HG02763 (cell line): ENCODE measurements at regions not wholly inside any gene's neighbourhood (a gene's known extent, or its start where the extent isn't known, plus 50 kb on each side); places are given as distances from the start of the nearest gene placed in this dataset.
"Not testable (repeated sequence)": the region's sequence is repeated elsewhere in the genome, so short reads cannot be mapped to it uniquely, and the experiment has no call there.

ENCODE experiments used
- ATAC-seq: cut with Tn5 transposase; IDR thresholded peaks from one replicate; pipeline ENCODE4 v1.9.1; 2021; ENCODE audit warnings: mild to moderate bottlenecking, moderate library complexity; ENCODE audit not compliant: unreplicated experiment

DNA sequence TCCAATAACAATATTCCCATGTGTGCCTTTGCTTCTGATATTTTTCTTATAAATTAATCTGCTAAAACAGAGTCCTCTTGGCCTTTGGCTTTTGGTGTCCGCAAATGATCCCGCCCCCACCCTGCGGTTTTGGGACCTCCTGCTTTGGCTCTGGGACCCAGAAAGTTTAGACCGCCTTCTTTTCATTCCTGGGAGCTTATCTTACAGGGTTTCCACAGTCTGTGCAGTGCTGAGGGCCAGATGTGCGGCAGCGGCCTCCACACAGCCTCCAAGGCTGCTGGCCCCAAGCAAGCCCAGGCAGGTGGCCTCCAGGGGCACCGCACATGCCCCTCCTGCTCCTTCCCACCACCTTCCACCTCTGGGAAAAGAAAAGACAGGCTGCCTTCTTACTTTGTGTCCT, 191.5 kb downstream of the ERCC6L2 start:
- ATAC-seq = no peak

DNA sequence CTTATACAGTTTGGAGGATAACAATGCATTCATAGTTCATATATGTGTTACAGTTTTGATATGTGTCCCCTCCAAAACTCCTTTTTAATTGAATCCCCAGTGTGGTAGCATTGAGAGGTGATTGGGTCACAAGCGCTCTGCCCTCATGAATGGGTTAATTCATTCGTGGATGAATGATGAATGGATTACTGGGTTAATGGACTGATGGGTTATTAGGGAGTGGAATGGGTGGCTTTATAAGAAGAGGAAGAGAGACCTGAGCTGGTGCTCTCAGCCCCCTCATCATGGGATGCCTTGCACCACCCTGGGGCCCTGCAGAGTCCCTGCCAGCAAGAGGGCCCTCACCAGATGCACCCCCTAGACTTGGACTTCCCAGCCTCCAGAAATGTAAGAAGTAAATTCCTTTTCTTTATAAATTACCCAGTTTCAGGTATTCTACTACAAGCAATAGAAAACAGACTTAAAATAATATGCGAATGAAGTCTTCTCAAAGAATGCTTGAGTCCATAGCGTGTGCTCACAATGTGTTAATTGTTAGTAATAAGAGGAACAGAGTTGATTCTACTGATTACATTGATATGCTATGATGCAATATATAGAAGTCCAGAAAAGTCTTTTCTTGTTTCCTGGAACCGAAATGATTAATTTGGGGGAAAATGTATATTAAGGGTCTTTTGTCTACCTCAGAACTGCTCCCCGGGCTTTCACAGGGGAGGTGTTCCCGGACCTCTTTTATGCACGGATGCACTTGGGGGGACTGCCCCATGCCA, 190.2 kb downstream of the ERCC6L2 start:
- ATAC-seq = no peak

DNA sequence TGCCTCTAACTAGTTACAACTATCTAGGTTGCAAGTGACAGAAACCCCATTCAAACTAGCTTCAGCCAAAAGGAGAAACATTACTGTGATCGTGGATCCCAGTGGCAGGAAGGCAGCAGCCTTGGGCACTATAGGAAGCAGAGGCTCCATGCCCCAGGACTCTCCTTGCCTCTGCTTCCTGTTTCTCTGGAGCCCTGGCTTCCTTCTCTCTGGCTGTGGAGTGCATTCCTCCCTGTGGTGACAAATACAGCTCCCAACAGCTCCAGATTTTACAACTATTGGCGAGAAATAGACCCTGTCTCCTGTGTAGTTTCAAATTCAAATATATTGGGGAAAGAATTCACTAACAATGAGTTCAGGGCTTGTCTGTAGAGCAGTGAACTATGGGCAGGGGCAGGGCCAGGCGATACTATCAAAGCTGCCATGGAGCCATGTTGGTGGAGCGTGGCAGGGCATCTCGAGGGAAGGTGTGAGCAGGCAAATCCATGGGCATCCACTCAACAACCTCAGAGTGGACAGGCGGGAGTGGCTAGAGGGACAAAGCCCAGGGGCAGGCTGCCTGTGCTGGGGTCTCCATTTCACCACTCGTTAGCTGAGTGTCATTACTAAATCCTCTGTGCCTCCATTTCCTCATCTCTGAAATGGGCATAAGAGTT, 189.5 kb downstream of the ERCC6L2 start:
- ATAC-seq = no peak

DNA sequence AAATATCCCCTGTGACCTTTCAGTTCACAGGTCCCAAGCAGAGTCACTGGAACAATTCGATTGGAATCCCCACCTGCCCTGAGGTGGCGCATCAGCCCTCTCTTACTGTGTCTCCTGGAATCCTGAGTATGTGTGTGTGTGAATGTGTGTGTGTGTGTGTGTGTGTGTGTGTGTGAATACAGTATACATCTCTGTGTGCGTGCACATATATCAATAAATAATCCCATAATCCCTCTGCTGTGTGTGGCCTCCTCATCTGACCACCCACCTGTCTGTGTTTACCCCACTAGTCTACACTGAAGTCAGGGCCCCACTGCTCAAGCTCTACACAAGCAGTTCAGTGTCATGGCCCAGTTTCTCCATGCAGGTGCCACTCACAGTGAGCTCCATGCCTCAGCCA, 187.4 kb downstream of the ERCC6L2 start:
- ATAC-seq = no peak

DNA sequence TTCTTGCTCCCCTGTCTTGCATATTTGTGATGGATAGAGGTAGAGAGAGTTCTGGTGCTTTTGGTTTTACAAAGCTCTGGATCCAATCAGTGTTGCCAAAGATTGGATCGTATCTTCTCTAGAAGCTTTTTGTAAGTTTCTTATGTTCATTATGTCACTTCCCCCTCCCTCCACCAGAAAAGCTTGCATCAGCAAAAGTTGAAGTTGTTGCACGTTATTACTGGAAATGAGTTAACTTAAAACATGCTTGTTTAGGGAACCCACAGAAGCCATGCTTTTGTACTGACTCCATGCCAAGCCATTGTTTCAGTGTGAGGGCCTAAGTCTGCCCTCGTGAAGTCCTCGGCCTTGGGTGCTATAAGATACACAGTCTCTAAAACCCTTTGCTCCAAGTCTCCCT, 186.5 kb downstream of the ERCC6L2 start:
- no peak for ATAC-seq

DNA sequence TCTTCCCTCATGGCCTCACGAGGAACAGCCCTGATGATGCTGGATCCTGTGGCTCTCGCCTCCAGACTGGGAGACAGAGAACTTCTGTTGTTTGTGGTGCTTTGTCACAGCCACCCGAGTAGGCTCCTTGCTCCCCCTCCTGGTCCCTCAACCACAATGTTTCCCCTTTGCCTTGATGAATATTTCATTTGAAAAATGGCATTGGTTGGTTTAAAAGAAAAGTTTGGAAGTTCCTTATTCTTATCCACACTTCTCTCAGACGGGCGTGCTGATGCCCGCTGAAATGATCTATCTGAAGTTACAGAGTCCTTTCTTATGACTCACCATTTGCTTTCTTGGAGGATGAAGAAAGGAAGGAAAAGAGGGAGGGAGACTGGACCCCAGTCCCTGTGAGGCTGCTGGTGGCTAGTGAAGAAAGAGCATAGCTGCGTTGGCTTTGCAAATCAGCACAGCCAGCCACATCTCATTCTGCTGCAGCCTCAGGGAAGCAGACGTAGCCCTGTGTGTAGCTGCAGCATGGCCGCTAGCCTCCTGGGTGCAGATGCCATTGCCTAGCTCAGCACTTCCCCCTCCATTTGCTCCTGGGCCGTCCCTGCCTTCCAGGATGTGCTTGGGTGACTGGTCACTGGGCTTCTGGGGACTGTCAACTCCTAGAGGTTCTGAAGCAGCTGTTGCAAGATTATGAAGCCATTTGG, 185.9 kb downstream of the ERCC6L2 start:
- ATAC-seq = no peak

DNA sequence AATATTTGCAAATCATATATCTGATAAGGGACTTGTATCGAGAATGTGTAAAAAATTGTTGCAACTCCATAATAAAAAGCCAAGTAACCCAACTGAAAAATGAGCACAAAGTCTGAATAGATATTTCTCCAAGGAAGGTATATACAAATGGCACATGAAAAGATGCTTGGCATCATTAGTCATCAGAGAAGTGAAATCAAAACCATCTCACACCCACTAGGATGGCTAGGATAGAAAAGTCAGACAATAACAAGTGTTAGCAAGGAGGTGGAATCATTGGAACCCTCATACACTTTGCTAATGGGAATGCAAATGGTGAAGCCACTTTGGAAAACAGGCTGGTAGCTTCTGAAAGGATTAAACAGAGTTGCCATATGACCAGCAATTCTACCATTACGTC, 182.7 kb downstream of the ERCC6L2 start:
- ATAC-seq = no peak

DNA sequence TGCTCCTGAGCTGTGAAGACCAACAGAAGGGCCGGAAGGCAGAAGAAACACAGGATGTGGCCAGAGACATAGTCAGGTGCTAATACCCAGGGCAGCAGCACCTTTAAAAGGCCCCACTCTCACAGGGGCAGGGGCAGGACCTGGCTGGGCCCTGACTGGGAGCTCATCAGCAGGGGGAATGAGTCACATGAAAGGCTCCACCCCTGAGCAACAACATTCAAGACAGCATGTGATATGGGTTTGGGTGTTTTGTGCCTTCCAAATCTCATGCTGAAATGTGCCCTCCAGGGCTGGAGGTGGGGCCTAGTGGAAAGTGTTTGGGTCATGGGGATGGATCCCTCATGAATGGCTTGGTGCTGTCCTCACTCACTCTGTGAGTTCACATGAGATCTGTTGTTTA, 181.7 kb downstream of the ERCC6L2 start:
- ATAC-seq = no peak

DNA sequence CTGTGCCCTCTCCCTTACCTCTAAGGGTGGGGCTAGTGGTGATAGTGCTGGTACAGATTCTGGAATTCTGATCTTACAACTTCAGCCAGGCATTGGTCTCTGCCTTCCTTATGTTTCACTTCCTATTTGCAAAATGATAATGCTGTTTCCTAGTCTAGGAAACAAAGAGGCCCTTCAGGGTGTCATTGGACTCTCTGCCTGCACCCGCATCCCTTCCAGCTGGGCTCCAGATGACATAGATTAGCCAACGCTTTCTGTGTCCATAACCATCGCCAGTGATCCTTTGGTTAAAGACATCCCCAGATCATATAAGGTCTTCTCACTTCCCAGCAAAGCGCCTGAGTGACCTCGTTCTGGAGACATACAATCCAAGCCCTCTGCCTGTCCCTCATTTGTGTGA, 180.7 kb downstream of the ERCC6L2 start:
- no peak for ATAC-seq

DNA sequence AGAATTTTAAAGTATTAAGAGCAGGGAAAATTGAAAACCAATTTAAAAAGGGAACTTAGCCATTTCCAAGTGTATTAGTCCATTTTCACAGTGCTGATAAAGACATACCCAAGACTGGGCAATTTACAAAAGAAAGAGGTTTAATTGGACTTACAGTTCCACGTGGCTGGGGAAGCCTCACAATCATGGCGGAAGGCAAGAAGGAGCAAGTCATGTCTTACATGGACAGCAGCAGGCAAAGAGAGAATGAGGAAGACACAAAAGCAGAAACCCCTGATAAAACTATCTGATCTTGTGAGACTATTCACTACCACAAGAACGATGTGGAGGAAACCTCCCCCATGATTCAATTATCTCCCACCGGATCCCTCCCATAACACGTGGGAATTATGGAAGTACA, 178.8 kb downstream of the ERCC6L2 start:
- ATAC-seq = not testable (repeated sequence)

DNA sequence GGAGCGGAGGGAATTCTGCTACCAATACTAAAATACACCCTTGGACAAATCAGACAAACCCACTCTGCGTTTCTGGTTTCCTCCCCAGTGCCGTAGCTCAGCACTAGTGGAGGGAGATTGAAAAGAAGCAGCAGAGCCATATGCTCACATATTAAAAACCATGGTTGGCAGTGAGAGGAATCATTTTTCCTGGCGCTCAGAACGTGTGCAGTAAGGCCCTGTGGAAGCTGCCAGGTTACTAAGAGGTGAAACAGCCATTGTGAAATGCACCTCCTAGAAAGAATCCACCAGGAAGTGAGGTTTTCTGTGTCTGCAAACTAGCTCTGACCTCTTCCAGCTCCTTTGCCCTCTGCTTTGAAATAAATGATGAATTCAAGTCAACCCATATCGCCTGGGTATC, 177.2 kb downstream of the ERCC6L2 start:
- ATAC-seq = no peak

DNA sequence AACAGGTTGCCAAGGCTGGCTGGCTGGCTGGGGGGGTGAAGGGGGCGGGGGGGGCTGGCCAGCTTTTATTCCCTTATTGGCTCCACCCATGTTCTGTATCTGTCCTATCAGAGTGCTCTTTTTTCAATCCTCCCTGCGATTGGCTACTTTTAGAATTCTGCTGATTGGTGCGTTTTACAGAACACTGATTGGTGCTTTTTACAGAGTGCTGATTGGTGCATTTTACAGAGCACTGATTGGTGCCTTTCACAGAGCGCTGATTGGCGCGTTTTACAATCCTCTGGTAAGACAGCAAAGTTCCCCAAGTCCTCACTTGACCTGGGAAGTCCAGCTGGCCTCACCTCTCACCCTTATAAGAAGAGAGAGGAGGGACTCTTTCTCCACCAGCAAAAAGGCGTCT, 175.9 kb downstream of the ERCC6L2 start:
- ATAC-seq = no peak

DNA sequence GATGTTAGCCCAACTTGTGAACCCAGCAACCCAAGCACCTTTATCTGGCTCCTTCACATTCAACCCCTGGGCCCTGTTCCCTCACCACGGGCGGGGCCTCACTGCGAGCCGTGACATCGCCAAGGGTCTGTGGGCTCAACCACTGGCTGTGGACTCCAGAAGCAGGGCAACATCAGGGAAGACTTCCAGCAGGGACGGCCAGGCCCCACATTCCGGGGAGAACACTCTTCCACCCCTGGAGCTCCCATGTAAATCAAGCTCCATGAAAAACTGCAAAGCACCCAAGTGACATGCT, 175.3 kb downstream of the ERCC6L2 start:
- no peak for ATAC-seq

DNA sequence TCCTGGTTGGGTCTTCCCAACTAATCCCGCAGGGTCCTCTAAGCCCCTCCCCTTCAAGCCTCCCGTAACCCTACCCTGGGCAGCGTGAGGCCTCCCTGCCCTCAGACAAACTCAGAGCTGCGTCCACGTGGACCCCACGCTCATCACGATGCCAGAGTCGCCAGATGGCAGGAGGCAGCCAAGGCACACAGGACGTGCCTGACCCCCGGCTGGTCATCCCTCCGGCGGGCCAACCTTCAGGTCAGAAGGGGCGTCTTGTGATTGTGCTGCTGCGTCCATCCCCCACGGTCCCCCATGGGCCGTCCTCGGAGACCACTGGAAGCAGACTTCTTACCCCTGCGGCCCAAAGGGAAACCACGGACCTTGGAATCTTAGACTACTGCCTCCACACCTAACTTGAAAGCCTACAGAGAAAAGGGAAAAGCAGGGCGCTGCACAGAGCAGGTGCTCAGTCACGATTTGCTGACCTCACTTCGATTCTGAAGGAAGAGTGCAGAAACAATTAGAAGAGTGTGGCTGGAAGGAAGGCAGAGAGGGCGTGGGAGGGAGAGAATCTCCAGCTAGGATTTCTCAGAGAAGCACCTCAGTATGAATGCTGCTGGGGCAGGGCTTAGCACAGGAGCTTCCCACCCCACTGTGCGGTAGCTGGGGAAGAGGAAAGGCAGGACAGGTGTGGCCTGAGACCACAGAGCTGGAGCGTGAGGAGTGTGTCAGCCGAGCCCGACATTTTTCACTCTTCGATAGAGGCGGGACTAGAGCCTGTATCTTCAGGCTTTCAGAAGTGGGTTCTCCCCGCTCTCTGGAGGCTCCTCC, 174.8 kb downstream of the ERCC6L2 start:
- ATAC-seq = no peak

DNA sequence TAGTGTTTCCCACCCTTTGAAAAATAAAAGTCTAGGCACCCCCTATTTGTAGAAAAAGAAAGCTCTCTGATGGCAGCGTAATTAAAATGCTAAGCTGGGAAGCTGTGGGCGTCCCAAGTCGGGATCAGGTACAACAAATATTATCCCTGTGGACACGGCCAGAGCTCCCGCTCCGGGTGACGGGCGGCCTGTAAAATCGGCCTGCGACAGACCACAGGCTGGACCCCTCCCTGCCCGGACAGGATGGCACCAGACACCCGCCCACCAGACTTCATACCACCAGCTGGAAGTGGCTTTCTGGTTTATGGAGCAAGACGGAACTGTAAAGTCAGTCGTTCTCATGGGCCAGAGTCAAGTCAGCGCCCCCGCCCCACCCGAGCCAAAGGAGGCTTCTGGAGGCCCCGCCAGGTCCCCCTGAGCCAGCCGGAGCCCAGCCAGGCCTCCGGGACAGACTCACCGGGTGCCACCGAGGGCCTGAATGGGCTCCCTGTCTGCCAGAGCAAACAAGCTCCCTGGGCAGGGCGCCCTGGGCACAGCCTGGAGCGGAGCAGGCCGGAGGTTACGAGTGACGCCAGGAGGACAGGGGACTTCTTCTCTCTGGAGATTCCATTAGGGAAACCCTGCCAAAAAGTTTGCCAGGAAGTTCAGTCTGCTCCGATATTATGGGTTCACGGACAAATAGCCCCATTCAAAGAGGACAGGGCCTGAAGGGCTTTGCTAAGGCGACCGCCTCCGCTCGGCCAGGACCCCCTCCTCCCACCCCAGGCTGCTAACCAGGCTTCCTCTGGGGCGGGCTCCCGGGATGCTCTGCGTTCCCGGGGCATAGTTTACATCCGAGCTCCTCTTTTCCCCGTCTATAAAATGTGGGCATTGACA, 173.7 kb downstream of the ERCC6L2 start:
- ATAC-seq = no peak

DNA sequence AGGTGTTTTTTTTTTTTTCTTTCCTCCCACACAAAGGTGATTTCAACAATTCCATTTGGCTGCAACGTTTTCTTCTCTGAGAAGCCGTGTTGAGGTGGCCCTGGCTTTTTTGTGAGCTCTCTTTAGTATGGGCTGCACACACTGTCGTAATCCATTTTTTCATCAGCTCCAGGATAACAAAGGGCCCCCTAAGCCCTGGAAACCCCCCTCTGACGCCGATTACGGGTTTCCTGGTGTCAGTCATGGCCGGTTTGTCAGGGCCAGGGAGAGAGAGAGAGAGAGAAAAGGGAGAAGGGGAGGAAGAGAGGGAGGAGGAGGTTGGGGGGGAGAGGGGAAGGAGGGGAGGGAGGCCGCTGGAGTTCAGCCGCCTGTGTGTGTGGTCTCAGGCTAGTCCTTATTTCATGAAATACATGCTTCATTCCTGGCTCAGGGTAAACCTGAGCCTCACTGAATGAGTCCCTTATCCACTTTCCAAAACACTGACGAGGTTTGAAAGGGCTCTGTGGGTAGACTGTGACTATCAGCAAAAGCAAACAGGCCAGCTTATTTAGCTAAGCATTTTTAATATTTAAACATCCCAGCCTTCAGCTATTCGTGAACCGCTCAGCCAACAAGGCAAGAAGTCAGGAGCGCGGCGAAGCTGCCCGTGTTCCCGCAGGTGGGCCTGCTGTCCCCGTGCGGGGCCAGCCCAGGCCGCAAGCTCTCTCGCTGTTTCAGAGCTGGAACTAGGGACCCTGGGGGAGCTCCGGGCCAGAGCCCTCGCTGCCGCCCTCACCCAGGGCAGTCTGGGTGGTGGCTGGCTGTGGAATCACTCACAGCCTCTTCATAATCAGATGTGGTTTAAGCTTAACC, 172.8 kb downstream of the ERCC6L2 start:
- no peak for ATAC-seq

DNA sequence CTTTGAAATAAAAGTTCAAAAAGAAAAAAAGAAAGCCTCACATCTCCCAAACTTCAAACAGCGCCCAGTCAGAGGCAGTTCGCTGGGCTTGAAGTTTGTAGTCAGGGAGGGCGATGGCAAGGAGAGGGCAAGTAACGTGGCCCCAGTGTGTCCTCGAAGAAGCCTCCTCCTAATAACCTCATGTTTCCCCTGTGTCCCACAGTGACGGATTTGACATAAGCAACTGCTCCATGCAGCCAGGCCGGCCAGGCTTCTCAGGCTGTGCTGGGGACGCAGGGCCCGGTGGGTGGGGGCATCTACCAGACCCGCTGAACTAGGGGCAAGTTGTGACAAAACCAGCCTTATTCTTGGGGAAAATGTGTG, 172.2 kb downstream of the ERCC6L2 start:
- no peak for ATAC-seq

DNA sequence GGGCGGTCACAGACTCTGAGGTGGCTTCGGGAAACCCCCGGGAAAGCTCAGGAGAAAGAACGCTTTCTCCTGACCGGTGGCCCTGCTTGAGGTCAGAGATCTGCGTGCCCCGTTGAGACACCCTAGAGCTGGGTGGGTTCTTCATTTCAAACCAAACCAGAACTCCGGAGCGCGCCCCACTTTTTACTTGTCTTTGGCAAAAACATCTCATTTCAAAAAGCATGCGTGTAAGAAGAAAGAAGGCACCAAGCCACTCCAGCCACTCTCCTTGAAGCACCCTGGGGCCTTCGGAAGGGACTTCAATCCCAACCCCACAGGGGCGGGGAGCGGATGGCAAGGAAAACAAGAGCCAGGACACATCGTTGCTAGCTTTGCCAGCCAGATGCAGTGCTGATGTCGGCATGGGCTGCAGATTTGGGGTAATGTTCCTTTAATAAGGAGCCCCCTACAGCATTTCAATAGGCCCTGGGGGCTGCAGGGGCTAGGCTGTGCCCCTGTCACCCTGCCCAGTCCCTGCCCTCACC, 171.7 kb downstream of the ERCC6L2 start:
- no peak for ATAC-seq

DNA sequence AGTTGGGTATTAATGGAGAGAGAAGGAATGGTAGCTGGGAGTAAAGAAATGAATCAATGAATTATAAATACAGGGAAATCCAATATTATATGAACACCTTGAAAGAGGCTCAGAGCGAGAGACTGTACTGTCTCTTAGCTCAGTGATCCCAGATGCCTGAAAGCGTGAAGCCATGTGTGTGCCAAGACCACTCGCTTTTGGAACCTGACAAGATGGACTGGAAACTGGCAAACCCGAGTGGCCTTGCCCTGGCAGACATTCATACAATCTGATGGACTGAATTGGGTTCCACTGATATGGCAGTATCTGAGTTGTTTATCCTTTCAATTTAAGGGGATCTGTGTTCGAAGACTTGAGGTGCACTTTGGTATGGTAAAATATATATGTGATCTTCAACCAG, 170.3 kb downstream of the ERCC6L2 start:
- ATAC-seq = no peak
